Neural cell (in vitro differentiated cells): ENCODE measurements at regions not wholly inside any gene's neighbourhood (a gene's known extent, or its start where the extent isn't known, plus 50 kb on each side); places are given as distances from the start of the nearest gene placed in this dataset.

Source experiments
- CTCF ChIP-seq: fragments of 450-650 bp; IDR thresholded peaks from 2 replicates; pipeline ENCODE4 v1.5.1; 2014; ENCODE audit warnings: antibody characterized with exemption, mild to moderate bottlenecking, moderate library complexity; ENCODE audit not compliant: poor library complexity, severe bottlenecking
- EP300 ChIP-seq: fragments of 450-650 bp; conservative IDR thresholded peaks from 2 replicates; pipeline ENCODE4 v1.6.1; 2014; ENCODE audit warnings: antibody characterized with exemption, mild to moderate bottlenecking, moderate library complexity; ENCODE audit not compliant: poor library complexity, severe bottlenecking
- EZH2 ChIP-seq: fragments of 200-600, 300-800 bp; shearing (Covaris generic), sonication (generic); IDR thresholded peaks from 2 replicates; pipeline ENCODE4 v1.6.1; 2014; ENCODE audit warnings: antibody characterized with exemption, low read length, borderline replicate concordance, mild to moderate bottlenecking; ENCODE audit not compliant: insufficient read depth, poor library complexity, severe bottlenecking
- REST ChIP-seq: IDR thresholded peaks from 2 replicates; pipeline ENCODE4 v1.6.1; 2012; ENCODE audit warnings: borderline replicate concordance
- SMC3 ChIP-seq: fragments of 450-650 bp; conservative IDR thresholded peaks from 2 replicates; pipeline ENCODE4 v1.6.1; 2014; ENCODE audit warnings: antibody characterized with exemption, mild to moderate bottlenecking, moderate library complexity; ENCODE audit not compliant: poor library complexity

- TF ChIP-seq CTCF (no peak), REST (no peak), SMC3 (no peak), EZH2 (no peak), EP300 (no peak)
These were observed 545.9 kb upstream of the GCFC2 start for GRCh38 chr2:76256458-76257088.
